HL-60 (cell line): ENCODE measurements at regions not wholly inside any gene's neighbourhood (a gene's known extent, or its start where the extent isn't known, plus 50 kb on each side); places are given as distances from the start of the nearest gene placed in this dataset.

ENCODE experiments used
- DNase-seq, 2 experiments: peaks; one replicate each; pipeline ENCODE4 v3.0.0-alpha.2; 2010 to 2020; ENCODE audit warnings: low read depth in 1 of 2, low spot score in 1 of 2
- H3K27ac ChIP-seq: fragments of 250-450 bp; sonication (Bioruptor Pico); replicated peaks from 2 replicates; pipeline ENCODE4 v1.5.1; 2020; ENCODE audit warnings: mild to moderate bottlenecking, moderate library complexity
- H3K27me3 ChIP-seq: fragments of 250-450 bp; sonication (Bioruptor Pico); 2 replicates; pipeline ENCODE4 v1.5.1; 2021; ENCODE audit warnings: mild to moderate bottlenecking, moderate library complexity; ENCODE audit not compliant: insufficient read depth, poor library complexity, severe bottlenecking
- H3K4me3 ChIP-seq: replicated peaks from 2 replicates; pipeline ENCODE4 v1.5.1; 2011; ENCODE audit warnings: mild to moderate bottlenecking, control low read depth, low read length; ENCODE audit not compliant: insufficient read depth
- CTCF ChIP-seq: IDR thresholded peaks from one replicate; pipeline ENCODE4 v1.5.1; 2011; ENCODE audit warnings: low read length, control low read depth, inconsistent platforms; ENCODE audit not compliant: insufficient read depth
- GABPA ChIP-seq: IDR thresholded peaks from 2 replicates; pipeline ENCODE4 v1.6.1; 2012; ENCODE audit warnings: low read depth
- POLR2AphosphoS5 ChIP-seq: IDR thresholded peaks from 2 replicates; pipeline ENCODE4 v1.6.1; 2012; ENCODE audit warnings: low read depth
- REST ChIP-seq: IDR thresholded peaks from 2 replicates; pipeline ENCODE4 v1.6.1; 2012; ENCODE audit warnings: low read depth; ENCODE audit not compliant: insufficient replicate concordance
- SPI1 ChIP-seq: IDR thresholded peaks from 2 replicates; pipeline ENCODE4 v1.6.1; 2012; ENCODE audit warnings: low read depth, mild to moderate bottlenecking, borderline replicate concordance

GRCh38 chr7:20964281-20964918, 177.7 kb upstream of the SP8 start:
- H3K4me3 ChIP-seq: no peak overlapping the region
- no peaks in the 10 kb centered on the region for H3K27me3 ChIP-seq
- H3K27ac ChIP-seq: no peak overlapping the region
- no peak for DNase-seq
- TF ChIP-seq POLR2AphosphoS5 (no peak), GABPA (no peak), CTCF (no peak), REST (no peak), SPI1 (no peak)

GRCh38 chr7:20971219-20971618, 184.5 kb upstream of the SP8 start:
- H3K4me3 ChIP-seq: no peak overlapping the region
- no peak for DNase-seq
- no peak overlapping the region for H3K27ac ChIP-seq
- H3K27me3 ChIP-seq: no peaks in the 10 kb centered on the region
- no peak for TF ChIP-seq CTCF
- no peak for TF ChIP-seq GABPA
- TF ChIP-seq REST: no peak
- TF ChIP-seq SPI1: no peak
- no peak for TF ChIP-seq POLR2AphosphoS5

- H3K27me3 ChIP-seq: no peaks in the 10 kb centered on the region
- no peak for DNase-seq
- no peak overlapping the region for H3K4me3 ChIP-seq
- no peak overlapping the region for H3K27ac ChIP-seq
- TF ChIP-seq REST: no peak
- TF ChIP-seq GABPA: no peak
- TF ChIP-seq SPI1: no peak
- no peak for TF ChIP-seq CTCF
- no peak for TF ChIP-seq POLR2AphosphoS5
These were observed 193.5 kb upstream of the SP8 start for GRCh38 chr7:20980232-20980631.
